ENCODE measurements at regions not wholly inside any gene's neighbourhood (a gene's known extent, or its start where the extent isn't known, plus 50 kb on each side); places are given as distances from the start of the nearest gene placed in this dataset.

DNA sequence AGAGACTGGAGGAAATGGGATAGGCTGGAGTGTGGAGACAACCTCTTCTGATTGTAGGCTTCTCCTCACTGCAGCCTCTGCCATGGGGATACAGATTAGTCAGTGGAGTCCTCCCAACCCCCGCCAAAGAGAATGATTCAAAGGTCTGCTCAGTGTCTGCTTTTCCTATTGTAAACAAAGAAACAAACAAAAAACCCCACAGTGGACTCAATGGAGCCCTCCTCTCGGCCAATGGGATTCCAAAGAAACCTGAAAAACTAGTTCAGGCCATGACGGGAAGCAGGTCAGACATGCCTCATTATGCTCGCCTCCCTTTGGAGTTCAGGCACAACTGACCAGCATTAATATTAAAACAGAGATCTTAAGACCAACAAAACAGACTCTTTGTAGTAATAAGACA is 85.8 kb downstream of the SEC61B start:
- no peaks in the 10 kb centered on the region for H3K36me3 ChIP-seq
- TF ChIP-seq, protein P1, sequence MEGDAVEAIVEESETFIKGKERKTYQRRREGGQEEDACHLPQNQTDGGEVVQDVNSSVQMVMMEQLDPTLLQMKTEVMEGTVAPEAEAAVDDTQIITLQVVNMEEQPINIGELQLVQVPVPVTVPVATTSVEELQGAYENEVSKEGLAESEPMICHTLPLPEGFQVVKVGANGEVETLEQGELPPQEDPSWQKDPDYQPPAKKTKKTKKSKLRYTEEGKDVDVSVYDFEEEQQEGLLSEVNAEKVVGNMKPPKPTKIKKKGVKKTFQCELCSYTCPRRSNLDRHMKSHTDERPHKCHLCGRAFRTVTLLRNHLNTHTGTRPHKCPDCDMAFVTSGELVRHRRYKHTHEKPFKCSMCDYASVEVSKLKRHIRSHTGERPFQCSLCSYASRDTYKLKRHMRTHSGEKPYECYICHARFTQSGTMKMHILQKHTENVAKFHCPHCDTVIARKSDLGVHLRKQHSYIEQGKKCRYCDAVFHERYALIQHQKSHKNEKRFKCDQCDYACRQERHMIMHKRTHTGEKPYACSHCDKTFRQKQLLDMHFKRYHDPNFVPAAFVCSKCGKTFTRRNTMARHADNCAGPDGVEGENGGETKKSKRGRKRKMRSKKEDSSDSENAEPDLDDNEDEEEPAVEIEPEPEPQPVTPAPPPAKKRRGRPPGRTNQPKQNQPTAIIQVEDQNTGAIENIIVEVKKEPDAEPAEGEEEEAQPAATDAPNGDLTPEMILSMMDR (IDR thresholded peaks at IDR 0.05) = no peak
- no peak for TF ChIP-seq POLR2AphosphoS5 (IDR thresholded peaks at IDR 0.05)
- TF ChIP-seq POLR2A (IDR thresholded peaks at IDR 0.05) = no peak
- no peaks in the 10 kb centered on the region for H3K27me3 ChIP-seq (replicated peaks; ENCODE audit: insufficient read depth)
- intact Hi-C loops (cut with DNase I) = no loop called here
- WGBS = 22% methylated on average over 4 of the region's 4 CpGs
- no peak overlapping the region for H3K27ac ChIP-seq
- no peaks in the 10 kb centered on the region for H3K4me1 ChIP-seq (replicated peaks)
- H3K4me3 ChIP-seq = no peak overlapping the region
- H3K9me3 ChIP-seq = no peaks in the 10 kb centered on the region
- no peak for DNase-seq (ENCODE audit: low spot score)

GRCh38 chr9:99309141-99309939 is 87.3 kb downstream of the SEC61B start:
- intact Hi-C loops (cut with DNase I) = no loop called here
- 95% methylated on average over 7 of the region's 7 CpGs for WGBS
- no peak for TF ChIP-seq POLR2A (IDR thresholded peaks at IDR 0.05)
- TF ChIP-seq, protein P1 (IDR thresholded peaks at IDR 0.05) = no peak
- TF ChIP-seq POLR2AphosphoS5 (IDR thresholded peaks at IDR 0.05) = no peak

GRCh38 chr9:99312736-99313135 is 90.7 kb downstream of the SEC61B start:
- no peak for DNase-seq (ENCODE audit: low spot score)
- Histone ChIP-seq H3K4me1 (replicated peaks) (no peaks in the 10 kb centered on the region), H3K27me3 (replicated peaks; ENCODE audit: insufficient read depth) (no peaks in the 10 kb centered on the region), H3K4me3 (no peak overlapping the region), H3K9me3 (no peaks in the 10 kb centered on the region), H3K36me3 (no peaks in the 10 kb centered on the region), H3K27ac (no peak overlapping the region)
- 57% methylated on average over 2 of the region's 2 CpGs for WGBS
- TF ChIP-seq POLR2AphosphoS5 (IDR thresholded peaks at IDR 0.05) (no peak), POLR2A (IDR thresholded peaks at IDR 0.05) (no peak)
- TF ChIP-seq, protein P1 (IDR thresholded peaks at IDR 0.05) = no peak
- intact Hi-C loops (cut with DNase I) = no loop called here

More at GRCh38 chr9:99309141-99309939, 87.3 kb downstream of the SEC61B start:
- no peaks in the 10 kb centered on the region for H3K4me1 ChIP-seq (replicated peaks)
- H3K9me3 ChIP-seq = no peaks in the 10 kb centered on the region
- no peak overlapping the region for H3K27ac ChIP-seq
- no peaks in the 10 kb centered on the region for H3K27me3 ChIP-seq (replicated peaks; ENCODE audit: insufficient read depth)
- no peaks in the 10 kb centered on the region for H3K36me3 ChIP-seq
- DNase-seq (ENCODE audit: low spot score) = no peak
- H3K4me3 ChIP-seq = no peak overlapping the region

- H3K27ac ChIP-seq = no peak overlapping the region
- H3K4me3 ChIP-seq = no peak overlapping the region
- H3K9me3 ChIP-seq = no peaks in the 10 kb centered on the region
- no peak for DNase-seq (ENCODE audit: low spot score)
- TF ChIP-seq POLR2AphosphoS5 (IDR thresholded peaks at IDR 0.05) (no peak), POLR2A (IDR thresholded peaks at IDR 0.05) (no peak)
- TF ChIP-seq, protein P1 (IDR thresholded peaks at IDR 0.05) = no peak
- H3K27me3 ChIP-seq (replicated peaks; ENCODE audit: insufficient read depth) = no peaks in the 10 kb centered on the region
- intact Hi-C loops (cut with DNase I) = no loop called here
- 100% methylated on average over 1 of the region's 1 CpG for WGBS
- H3K4me1 ChIP-seq (replicated peaks) = no peaks in the 10 kb centered on the region
- no peaks in the 10 kb centered on the region for H3K36me3 ChIP-seq
Observed at GRCh38 chr9:99319048-99319447, 97.0 kb downstream of the SEC61B start.

DNA sequence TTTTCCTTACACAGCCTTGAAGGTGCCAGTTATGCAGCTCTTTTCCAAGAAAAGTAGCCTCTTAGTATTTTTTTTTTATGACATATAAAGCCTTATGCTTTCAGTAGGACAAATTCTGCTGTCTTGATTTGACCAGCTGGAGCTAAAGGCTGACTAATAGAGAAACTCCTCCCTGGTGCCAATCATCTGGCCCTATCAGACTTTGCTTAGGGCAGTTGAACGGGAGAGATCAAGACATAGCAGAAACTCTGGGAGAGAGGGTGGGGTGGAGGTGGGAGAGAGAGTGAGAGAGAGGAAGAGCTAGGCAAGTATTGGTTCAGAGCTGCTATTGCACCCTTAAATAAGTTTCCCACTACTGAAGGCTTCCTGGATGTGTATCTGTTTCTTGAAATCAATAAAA is 100.2 kb downstream of the SEC61B start:
- H3K9me3 ChIP-seq = no peaks in the 10 kb centered on the region
- intact Hi-C loops (cut with DNase I) = no loop called here
- DNase-seq (ENCODE audit: low spot score) = no peak
- H3K27ac ChIP-seq = no peak overlapping the region
- no peaks in the 10 kb centered on the region for H3K36me3 ChIP-seq
- TF ChIP-seq POLR2AphosphoS5 (IDR thresholded peaks at IDR 0.05) (no peak), POLR2A (IDR thresholded peaks at IDR 0.05) (no peak)
- TF ChIP-seq, protein P1 (IDR thresholded peaks at IDR 0.05) = no peak
- WGBS = 14% methylated on average over 1 of the region's 1 CpG
- H3K4me3 ChIP-seq = no peak overlapping the region
- H3K4me1 ChIP-seq (replicated peaks) = no peaks in the 10 kb centered on the region
- no peaks in the 10 kb centered on the region for H3K27me3 ChIP-seq (replicated peaks; ENCODE audit: insufficient read depth)
